HPDE6-E6E7 (cell line): ENCODE measurements at regions not wholly inside any gene's neighbourhood (a gene's known extent, or its start where the extent isn't known, plus 50 kb on each side); places are given as distances from the start of the nearest gene placed in this dataset.
"Not testable (repeated sequence)": the region's sequence is repeated elsewhere in the genome, so short reads cannot be mapped to it uniquely, and the experiment has no call there.

Experiments used
- DNase-seq: peaks from one replicate; pipeline ENCODE4 v3.0.0; 2011; ENCODE audit warnings: missing footprints; ENCODE audit errors: extremely low spot score

- DNase-seq: no peak
Observed at GRCh38 chr12:125493704-125494308, 428.6 kb downstream of the AACS start.

GRCh38 chr12:125503128-125503527, 437.9 kb downstream of the AACS start:
- DNase-seq: no peak

GRCh38 chr12:125509195-125509594, 444.0 kb downstream of the AACS start:
- no peak for DNase-seq

GRCh38 chr12:125512541-125513298, 447.5 kb downstream of the AACS start:
- DNase-seq: no peak

GRCh38 chr12:125515887-125516286, 450.7 kb downstream of the AACS start:
- DNase-seq: no peak

- DNase-seq: no peak
Observed at GRCh38 chr12:125518074-125518473, 452.8 kb downstream of the AACS start.

GRCh38 chr12:125519026-125519651, 453.9 kb downstream of the AACS start:
- no peak for DNase-seq

- no peak for DNase-seq
Observed at GRCh38 chr12:125525879-125526278, 460.6 kb downstream of the AACS start.

GRCh38 chr12:125528281-125528680, 463.0 kb downstream of the AACS start:
- no peak for DNase-seq

- no peak for DNase-seq
Observed at GRCh38 chr12:125530201-125530600, 465.0 kb downstream of the AACS start.

GRCh38 chr12:125530876-125531275, 465.6 kb downstream of the AACS start:
- DNase-seq: no peak

GRCh38 chr12:125531574-125531973, 466.3 kb downstream of the AACS start:
- no peak for DNase-seq

- DNase-seq: no peak
Observed at GRCh38 chr12:125533434-125534029, 468.3 kb downstream of the AACS start.

GRCh38 chr12:125538401-125539199, 473.4 kb downstream of the AACS start:
- DNase-seq: no peak

GRCh38 chr12:125540580-125541204, 475.5 kb downstream of the AACS start:
- DNase-seq: no peak

- no peak for DNase-seq
Observed at GRCh38 chr12:125544960-125545359, 479.7 kb downstream of the AACS start.

GRCh38 chr12:125549171-125549570, 483.9 kb downstream of the AACS start:
- no peak for DNase-seq

- no peak for DNase-seq
Observed at GRCh38 chr12:125549836-125550235, 484.6 kb downstream of the AACS start.

- DNase-seq: no peak
Observed at GRCh38 chr12:125552295-125552694, 487.1 kb downstream of the AACS start.

- DNase-seq: not testable (repeated sequence)
Observed at GRCh38 chr12:125561008-125561407, 495.8 kb downstream of the AACS start.

- DNase-seq: no peak
Observed at GRCh38 chr12:125564753-125565152, 499.5 kb downstream of the AACS start.
